ENCODE measurements at regions not wholly inside any gene's neighbourhood (a gene's known extent, or its start where the extent isn't known, plus 50 kb on each side); places are given as distances from the start of the nearest gene placed in this dataset.

DNA sequence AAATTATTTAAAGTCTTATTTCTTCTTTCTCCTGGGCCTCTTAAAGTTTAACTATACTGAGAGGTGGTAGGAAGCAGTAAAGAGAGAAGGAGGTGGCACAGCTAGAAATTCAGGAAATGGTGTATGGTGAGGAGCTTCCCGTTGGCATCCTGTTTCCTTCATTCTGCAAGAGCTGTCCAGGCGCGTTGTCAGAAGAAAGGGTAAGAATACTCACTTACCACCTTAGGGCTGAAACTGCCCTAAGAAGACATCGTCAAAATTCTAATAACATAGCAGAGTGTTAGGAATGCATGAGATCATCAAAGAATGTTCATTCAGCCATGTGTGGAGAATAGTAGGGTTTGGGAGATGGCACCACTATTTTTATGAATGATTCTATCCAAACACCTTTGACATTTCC is 699.6 kb downstream of the MCTP2 start:
- no peak for DNase-seq
- TF ChIP-seq, protein P1, sequence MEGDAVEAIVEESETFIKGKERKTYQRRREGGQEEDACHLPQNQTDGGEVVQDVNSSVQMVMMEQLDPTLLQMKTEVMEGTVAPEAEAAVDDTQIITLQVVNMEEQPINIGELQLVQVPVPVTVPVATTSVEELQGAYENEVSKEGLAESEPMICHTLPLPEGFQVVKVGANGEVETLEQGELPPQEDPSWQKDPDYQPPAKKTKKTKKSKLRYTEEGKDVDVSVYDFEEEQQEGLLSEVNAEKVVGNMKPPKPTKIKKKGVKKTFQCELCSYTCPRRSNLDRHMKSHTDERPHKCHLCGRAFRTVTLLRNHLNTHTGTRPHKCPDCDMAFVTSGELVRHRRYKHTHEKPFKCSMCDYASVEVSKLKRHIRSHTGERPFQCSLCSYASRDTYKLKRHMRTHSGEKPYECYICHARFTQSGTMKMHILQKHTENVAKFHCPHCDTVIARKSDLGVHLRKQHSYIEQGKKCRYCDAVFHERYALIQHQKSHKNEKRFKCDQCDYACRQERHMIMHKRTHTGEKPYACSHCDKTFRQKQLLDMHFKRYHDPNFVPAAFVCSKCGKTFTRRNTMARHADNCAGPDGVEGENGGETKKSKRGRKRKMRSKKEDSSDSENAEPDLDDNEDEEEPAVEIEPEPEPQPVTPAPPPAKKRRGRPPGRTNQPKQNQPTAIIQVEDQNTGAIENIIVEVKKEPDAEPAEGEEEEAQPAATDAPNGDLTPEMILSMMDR (IDR thresholded peaks at IDR 0.05), result no peak
- Histone ChIP-seq H3K27me3 (no peaks in the 10 kb centered on the region), H3K4me1 (peaks cover 0 to 13% (median under 1%) of the 10 kb centered on the region in 4 donors), H3K27ac (no peak overlapping the region), H3K9me3 (no peaks in the 10 kb centered on the region), H3K4me3 (no peak overlapping the region), H3K36me3 (no peaks in the 10 kb centered on the region)
- intact Hi-C loops (cut with DNase I; ENCODE audit: low total_unique reads), result no loop called here

DNA sequence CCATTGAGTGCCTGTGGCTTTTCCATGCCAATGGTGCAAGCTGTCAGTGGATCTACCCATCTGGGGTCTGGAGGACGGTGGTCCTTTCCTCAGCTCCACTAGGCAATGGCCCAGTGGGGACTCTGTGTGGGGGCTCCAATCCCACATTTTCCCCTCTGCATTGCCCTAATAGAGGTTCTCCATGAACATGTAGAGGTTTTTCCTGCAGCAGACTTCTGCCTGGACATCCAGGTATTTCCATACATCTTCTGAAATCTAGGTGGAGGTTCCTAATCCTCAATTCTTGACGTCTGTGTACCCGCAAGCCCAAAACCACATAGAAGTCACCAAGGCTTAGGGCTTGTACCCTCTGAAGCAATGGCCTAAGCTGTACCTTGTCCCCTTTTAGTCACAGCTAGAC is 703.1 kb downstream of the MCTP2 start:
- H3K4me3 ChIP-seq, result no peak overlapping the region
- no peak overlapping the region for H3K27ac ChIP-seq
- no peaks in the 10 kb centered on the region for H3K27me3 ChIP-seq
- intact Hi-C loops (cut with DNase I; ENCODE audit: low total_unique reads), result no loop called here
- no peaks in the 10 kb centered on the region for H3K4me1 ChIP-seq
- DNase-seq, result no peak
- no peaks in the 10 kb centered on the region for H3K9me3 ChIP-seq
- H3K36me3 ChIP-seq, result no peaks in the 10 kb centered on the region
- TF ChIP-seq, protein P1 (IDR thresholded peaks at IDR 0.05), result no peak

DNA sequence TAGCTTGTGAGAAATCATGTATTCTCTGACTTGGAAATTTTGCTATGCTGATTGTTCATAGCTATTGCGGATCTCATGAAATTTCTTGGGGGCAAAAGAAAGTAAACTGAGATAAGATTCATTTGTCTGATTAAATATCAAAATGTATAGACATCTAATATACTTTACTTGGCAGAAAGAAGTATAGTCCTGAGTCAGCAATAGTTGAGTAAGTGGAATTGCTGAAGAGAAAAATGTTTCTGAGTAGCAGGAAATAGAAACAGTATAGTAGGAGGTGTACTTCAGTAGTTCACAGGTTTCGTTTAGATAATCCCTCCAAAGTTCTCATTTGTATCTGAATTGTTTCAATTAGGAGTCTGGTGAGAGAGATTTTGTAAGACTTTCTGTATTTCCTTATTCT is 705.9 kb downstream of the MCTP2 start:
- Histone ChIP-seq H3K4me3 (no peak overlapping the region), H3K36me3 (no peaks in the 10 kb centered on the region), H3K27ac (no peak overlapping the region), H3K27me3 (no peaks in the 10 kb centered on the region), H3K9me3 (no peaks in the 10 kb centered on the region), H3K4me1 (no peaks in the 10 kb centered on the region)
- intact Hi-C loops (cut with DNase I; ENCODE audit: low total_unique reads), result no loop called here
- TF ChIP-seq, protein P1 (IDR thresholded peaks at IDR 0.05), result no peak
- DNase-seq, result no peak

DNA sequence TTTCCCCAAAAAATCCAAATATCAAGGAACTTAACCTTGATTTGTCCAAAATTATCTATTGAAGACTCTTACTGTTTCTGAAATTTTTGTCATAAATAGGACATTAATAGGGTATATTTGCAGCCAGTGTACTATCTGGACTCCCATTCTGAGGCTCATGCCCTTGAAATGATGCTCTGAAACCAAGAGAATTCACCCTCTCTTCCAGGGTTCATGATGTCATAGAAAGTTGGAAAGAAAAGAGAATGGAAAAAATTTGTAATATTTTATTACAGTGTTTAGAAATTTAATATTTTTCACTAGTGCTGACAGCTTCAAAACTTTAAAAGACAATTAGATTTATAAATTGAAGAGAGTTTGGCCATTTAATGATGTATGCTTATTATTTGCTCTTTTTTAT is 712.5 kb downstream of the MCTP2 start:
- Histone ChIP-seq H3K4me3 (no peak overlapping the region), H3K27ac (no peak overlapping the region), H3K9me3 (no peaks in the 10 kb centered on the region), H3K27me3 (no peaks in the 10 kb centered on the region), H3K36me3 (no peaks in the 10 kb centered on the region), H3K4me1 (peaks cover 0 to 15% (median 0%) of the 10 kb centered on the region in 4 donors)
- intact Hi-C loops (cut with DNase I; ENCODE audit: low total_unique reads), result no loop called here
- DNase-seq, result no peak
- TF ChIP-seq, protein P1 (IDR thresholded peaks at IDR 0.05), result no peak

DNA sequence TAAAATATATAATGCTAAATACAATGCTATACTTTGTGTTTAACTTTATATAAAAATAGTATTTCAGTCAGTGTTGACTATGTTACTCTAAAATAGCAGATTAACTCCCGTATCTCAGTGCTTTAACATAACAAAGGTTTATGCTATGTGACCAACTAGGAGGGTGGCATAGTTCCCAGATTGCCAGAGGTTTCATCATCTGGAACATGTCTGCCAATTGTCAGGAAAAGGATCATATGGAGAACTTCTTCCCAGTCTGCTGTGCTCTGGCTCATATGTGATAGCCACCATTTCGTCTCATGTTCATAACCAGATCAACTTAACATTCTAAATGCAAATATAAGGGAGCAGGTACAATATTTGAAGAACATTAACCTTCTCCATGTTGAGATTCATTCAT is 720.2 kb downstream of the MCTP2 start:
- no peak overlapping the region for H3K27ac ChIP-seq
- intact Hi-C loops (cut with DNase I; ENCODE audit: low total_unique reads), result no loop called here
- TF ChIP-seq, protein P1 (IDR thresholded peaks at IDR 0.05), result no peak
- H3K4me1 ChIP-seq, result no peaks in the 10 kb centered on the region
- no peak overlapping the region for H3K4me3 ChIP-seq
- no peak for DNase-seq
- H3K9me3 ChIP-seq, result peaks cover 0 to 7% (median 0%) of the 10 kb centered on the region in 3 donors
- H3K27me3 ChIP-seq, result no peaks in the 10 kb centered on the region
- H3K36me3 ChIP-seq, result no peaks in the 10 kb centered on the region

DNA sequence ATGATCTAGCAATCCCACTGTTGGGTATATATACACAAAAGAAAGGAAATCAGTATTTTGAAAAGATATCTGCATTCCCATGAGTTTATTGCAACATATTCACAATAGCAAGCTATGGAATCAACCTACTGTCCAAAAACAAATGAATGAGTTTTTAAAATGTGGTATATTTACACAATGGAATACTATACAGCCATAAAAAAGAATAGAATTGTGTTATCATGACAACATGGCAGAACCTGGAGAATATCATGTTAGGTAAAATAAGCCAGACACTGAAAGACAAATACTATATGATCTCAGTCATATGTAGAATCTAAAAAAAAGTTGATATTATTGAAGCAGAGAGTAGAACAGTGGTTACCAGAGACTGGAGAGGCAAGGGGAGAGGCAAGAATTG is 732.6 kb downstream of the MCTP2 start:
- no peak overlapping the region for H3K4me3 ChIP-seq
- no peak for DNase-seq
- peaks cover 0 to 9% (median 0%) of the 10 kb centered on the region in 3 donors for H3K9me3 ChIP-seq
- no peaks in the 10 kb centered on the region for H3K36me3 ChIP-seq
- H3K27me3 ChIP-seq, result no peaks in the 10 kb centered on the region
- TF ChIP-seq, protein P1 (IDR thresholded peaks at IDR 0.05), result no peak
- H3K4me1 ChIP-seq, result peaks cover 0 to 22% (median 3%) of the 10 kb centered on the region in 4 donors
- intact Hi-C loops (cut with DNase I; ENCODE audit: low total_unique reads), result no loop called here
- no peak overlapping the region for H3K27ac ChIP-seq
